GM19438 (cell line): ENCODE measurements at regions not wholly inside any gene's neighbourhood (a gene's known extent, or its start where the extent isn't known, plus 50 kb on each side); places are given as distances from the start of the nearest gene placed in this dataset.

ENCODE experiments used
- ATAC-seq: cut with Tn5 transposase; IDR thresholded peaks from one replicate; pipeline ENCODE4 v1.9.1; 2021; ENCODE audit warnings: low read depth; ENCODE audit not compliant: unreplicated experiment

DNA sequence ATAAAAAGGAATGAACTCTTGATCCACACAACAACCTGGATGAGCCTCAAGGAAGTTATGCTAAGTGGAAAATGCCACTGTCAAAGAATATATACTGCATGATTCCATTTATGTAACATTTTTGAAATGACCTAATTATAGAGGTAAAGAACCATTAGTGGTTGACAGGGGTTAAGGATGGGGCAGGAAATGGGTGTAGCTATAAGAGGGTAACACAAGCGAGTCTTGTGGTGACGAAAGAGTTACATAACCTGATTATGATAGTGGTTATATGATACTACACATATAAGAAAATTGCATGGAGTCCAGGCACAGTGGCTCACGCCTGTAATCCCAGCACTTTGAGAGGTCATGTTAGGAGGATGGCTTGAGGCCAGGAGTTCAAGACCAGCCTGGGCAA, 346.6 kb upstream of the PKDCC start:
- no peak for ATAC-seq

DNA sequence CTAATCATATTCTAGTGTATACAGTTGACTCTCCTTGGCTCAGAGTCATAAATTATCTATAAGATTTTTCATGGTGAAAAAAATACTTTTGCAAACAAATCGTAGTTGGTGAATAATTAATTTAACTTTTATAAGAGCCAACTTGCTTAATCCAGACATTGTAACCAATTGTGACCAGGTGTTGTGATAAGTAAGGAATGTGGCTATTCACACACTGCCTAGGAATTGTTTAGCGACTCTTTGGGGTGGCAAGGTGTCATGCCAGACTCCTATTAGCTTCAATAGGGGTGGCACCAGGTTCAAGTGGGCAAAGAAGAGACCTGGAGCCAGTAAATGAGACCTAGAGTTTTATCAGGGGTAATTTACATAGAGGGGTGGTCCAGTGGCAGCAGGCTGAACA, 344.7 kb upstream of the PKDCC start:
- ATAC-seq: no peak

DNA sequence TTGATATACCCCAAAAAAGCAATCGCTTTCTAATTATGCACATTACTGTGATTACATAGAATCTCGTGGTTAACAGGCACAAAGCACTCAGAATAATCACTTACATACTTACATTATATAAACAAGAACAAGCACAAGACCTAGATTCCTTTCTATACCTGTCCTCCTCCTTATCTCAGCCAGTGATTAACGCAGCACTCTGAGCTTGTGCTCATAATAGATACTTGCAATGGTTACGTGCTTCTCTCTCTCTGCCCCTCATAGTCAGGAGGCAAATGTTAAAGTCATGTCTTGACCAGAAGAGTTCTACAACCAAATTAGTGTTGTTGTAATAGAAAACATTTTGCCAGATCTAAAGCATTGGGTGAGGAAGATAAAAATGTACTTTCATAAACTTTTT, 342.2 kb upstream of the PKDCC start:
- ATAC-seq: no peak

GRCh38 chr2:41706286-41706685, 341.5 kb upstream of the PKDCC start:
- no peak for ATAC-seq

DNA sequence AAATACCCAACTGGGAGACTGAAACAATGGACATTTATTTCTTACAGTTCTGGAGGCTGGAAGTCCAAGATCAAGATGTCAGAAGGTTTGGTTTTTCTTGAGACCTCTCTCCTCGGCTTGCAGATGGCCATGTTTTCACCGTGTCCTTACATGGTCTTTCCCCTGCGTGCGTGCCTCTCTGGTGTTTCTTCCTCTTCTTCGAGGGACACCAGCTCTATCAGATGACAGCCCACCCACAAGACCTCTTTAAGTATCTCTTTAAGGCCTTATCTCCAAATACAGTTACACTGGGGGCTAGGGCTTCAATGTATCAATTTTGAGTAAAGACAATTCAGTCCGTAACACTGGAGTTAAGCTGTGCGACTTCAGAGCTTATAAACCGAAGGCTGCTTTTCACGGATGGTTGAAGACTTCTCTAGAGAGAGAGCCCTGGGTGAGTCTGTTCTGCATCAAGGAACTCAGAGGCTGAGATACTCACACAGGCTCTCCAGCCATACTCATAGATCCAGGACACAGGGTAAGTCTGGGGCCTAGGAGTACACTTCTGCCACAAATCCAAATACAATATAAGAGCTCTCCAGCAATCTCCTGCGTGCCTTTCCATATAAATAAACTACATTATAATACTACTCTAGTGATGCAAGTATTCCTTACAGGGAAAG, 339.9 kb upstream of the PKDCC start:
- ATAC-seq: no peak

- ATAC-seq: peak; percentile 58
Observed at GRCh38 chr2:41709702-41710599, 337.9 kb upstream of the PKDCC start.

GRCh38 chr2:41710944-41711343, 336.9 kb upstream of the PKDCC start:
- no peak for ATAC-seq

- no peak for ATAC-seq
Observed at GRCh38 chr2:41711736-41712135, 336.1 kb upstream of the PKDCC start.

DNA sequence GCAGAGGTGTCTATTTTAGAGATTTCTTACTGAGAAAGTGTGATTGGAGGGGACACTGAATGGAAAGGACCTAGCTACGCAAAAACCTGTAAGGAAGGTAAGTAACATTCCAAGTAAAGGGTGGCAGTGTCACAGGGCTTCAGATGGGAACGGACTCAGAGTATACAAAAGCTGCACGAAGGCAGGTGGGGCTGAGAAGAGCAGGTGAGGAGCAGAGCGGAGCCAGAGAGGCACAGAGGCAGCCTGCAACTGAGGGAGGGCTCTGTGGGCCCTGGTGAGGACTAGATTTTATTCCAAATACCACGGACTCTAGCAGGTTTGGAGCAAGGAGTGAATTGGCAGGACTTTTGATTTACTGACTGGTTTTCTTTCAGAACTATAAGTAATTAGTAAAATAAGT, 331.3 kb upstream of the PKDCC start:
- ATAC-seq: no peak

DNA sequence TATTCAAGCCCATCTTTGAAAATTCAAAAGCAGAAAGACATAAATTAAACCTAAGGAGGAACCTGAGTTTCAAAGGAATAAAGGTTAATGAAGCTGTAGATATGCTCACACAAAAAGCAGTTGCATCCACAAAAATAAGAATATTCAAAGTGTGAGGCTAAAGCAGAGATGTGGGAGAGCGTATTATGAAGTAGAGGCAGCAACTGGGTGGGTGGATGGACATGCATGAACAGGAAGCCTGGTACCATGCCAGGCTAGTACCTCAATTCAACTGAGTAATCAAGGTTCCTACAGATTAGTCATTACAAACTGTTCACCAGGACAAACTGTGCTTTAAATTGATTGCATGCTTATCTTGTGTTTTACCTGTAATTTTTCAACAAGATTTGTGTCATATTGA, 330.0 kb upstream of the PKDCC start:
- ATAC-seq: no peak

DNA sequence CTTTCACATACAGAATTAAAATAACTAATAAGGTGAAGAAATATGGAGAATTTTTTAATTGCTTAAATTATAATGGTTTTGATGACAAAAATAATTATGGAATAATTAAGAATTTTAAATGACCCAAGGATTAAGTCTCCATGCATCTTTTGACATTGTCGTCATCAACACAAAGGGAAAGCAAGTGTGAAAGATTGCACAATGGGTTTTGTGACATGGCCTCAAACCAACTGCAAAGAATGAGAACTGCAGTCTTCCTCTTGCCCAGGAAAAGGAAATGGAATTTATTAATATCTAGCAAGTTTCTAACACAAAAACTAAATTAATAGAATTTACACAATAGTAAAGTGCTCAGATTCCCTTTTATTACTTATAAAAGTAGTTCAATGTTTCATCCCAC, 329.1 kb upstream of the PKDCC start:
- no peak for ATAC-seq

GRCh38 chr2:41719756-41720155, 328.1 kb upstream of the PKDCC start:
- ATAC-seq: no peak

GRCh38 chr2:41720331-41721251, 327.2 kb upstream of the PKDCC start:
- peak; percentile 56 for ATAC-seq

DNA sequence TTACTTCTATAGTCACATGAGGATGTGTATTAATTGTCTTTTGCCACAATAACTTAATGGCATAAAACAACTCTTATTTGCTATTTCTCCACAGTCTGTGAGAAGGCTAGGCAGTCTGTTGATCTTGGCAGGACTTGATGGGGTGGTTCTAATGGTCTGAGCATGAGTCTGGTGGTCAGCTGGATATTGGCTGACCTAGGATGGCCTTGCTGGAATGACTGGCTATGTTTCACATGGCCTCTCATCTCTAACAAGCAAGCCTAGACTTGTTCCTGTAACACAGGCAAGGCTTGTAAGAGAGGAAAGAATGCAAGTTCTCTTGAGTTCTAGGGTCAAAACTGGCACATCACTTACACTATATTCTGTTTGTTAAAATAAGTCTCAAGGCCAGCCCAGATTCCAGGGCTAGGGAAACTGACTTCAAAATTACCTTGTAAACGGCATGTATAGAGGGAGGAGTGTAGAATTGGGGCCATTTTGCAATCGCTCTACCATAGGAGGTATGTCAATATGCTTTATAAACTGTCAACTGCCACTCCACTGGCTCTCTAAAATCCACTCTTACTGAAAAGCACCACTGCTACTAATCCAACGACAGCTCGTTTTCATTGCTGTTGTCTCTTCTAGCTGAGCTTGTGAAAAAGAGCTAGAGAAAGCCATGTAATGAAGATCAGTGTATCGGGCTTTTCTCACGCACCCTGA, 325.0 kb upstream of the PKDCC start:
- ATAC-seq: no peak

DNA sequence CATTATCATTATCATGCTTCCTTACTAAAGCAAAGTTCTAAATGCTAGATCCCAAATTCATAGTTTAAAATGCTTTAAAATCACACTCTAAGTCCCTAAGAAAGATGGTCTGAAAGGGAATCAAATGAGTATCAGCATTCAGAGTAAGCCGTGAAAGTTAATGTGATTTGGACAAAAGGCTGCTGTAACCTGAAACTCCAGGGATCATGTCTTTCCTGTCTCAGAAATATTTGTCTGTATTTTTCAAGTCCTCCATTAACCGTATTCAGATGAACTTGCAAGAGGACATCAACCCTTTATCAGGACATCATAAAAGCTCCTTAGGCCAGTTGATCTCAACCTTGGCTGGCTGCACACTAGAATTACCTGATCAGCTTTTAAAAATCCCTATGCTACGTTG, 324.3 kb upstream of the PKDCC start:
- ATAC-seq: no peak

DNA sequence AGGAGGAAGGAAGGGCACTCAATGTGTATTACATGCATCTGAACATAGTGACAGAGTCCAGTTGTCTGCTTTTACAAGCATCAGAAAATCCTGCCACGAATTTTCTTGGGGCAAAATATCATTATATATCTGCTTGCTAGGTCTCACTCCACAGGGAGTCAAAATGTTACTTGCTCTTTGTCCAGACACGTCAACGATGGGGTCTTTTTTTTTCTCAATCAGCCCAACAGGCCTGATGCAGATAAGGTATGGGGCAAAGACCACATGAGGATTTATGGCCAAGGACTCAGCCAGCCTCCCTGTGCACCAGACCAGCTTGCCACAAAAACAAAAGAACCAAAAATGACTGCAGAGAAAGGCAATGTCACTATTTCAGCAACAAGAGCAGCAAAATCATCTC, 323.4 kb upstream of the PKDCC start:
- no peak for ATAC-seq

- ATAC-seq: no peak
Observed at GRCh38 chr2:41725901-41726300, 321.9 kb upstream of the PKDCC start.

DNA sequence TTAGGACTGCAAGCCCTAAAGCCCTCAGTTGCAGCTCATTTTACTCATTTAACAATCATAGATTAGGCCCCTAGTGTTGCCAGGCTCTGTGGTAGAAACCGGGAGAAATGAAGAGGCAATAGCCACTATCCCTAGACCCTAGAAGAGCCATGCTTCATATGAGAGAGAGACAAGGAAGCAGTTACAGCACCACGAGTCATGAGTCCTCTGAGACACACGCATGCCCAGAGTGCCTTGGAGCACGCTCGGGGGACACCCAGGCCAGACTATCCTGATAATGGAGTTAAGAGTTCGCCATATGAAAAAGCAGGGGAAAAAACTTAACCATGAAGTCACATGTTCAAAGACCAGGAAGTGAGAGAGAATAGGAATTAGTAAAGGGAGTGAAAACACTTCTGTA, 321.5 kb upstream of the PKDCC start:
- no peak for ATAC-seq

DNA sequence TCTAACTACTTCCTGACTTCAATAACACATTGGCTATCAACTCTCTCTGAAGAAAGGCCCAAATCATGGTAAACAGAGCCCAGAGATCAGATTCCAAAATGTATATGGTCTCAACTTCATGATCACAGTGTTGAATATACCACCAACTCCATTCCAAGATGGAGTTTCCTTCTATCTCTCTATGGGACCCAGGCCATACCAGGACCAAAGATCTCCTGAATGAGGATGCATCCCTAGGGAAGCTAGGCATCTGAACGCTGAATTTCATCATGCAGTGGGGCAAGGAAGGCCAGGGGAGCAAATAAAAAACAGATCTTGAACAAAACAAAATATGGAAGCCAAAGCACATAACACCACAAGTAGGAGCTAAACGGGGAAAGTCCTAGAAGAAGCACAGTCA, 320.7 kb upstream of the PKDCC start:
- no peak for ATAC-seq

DNA sequence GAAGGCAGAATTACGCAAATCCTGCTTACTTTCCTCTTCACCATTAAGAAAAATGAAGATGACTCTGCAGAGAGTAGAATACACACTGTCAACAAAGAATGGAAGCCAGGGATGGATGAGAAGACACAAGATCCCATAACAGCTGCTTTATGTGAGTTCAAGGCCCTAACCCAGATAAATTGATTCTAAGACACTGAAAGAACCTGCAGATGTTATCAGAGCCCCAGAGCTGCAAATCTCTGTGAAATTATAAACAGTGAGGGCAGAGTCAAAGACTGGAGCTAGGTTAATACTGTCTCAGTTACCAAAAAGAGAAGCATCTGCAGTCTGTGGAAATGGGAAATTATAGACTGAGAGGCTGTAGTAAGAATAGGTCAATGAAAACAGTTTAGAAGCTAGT, 320.1 kb upstream of the PKDCC start:
- ATAC-seq: no peak
